HL-60 (cell line): ENCODE measurements at regions not wholly inside any gene's neighbourhood (a gene's known extent, or its start where the extent isn't known, plus 50 kb on each side); places are given as distances from the start of the nearest gene placed in this dataset.

Source experiments
- DNase-seq, 2 experiments: peaks; one replicate each; pipeline ENCODE4 v3.0.0-alpha.2; 2010 to 2020; ENCODE audit warnings: low read depth in 1 of 2, low spot score in 1 of 2
- H3K27ac ChIP-seq: fragments of 250-450 bp; sonication (Bioruptor Pico); replicated peaks from 2 replicates; pipeline ENCODE4 v1.5.1; 2020; ENCODE audit warnings: mild to moderate bottlenecking, moderate library complexity
- H3K27me3 ChIP-seq: fragments of 250-450 bp; sonication (Bioruptor Pico); 2 replicates; pipeline ENCODE4 v1.5.1; 2021; ENCODE audit warnings: mild to moderate bottlenecking, moderate library complexity; ENCODE audit not compliant: insufficient read depth, poor library complexity, severe bottlenecking
- H3K4me3 ChIP-seq: replicated peaks from 2 replicates; pipeline ENCODE4 v1.5.1; 2011; ENCODE audit warnings: mild to moderate bottlenecking, control low read depth, low read length; ENCODE audit not compliant: insufficient read depth
- CTCF ChIP-seq: IDR thresholded peaks from one replicate; pipeline ENCODE4 v1.5.1; 2011; ENCODE audit warnings: low read length, control low read depth, inconsistent platforms; ENCODE audit not compliant: insufficient read depth
- GABPA ChIP-seq: IDR thresholded peaks from 2 replicates; pipeline ENCODE4 v1.6.1; 2012; ENCODE audit warnings: low read depth
- POLR2AphosphoS5 ChIP-seq: IDR thresholded peaks from 2 replicates; pipeline ENCODE4 v1.6.1; 2012; ENCODE audit warnings: low read depth
- SPI1 ChIP-seq: IDR thresholded peaks from 2 replicates; pipeline ENCODE4 v1.6.1; 2012; ENCODE audit warnings: low read depth, mild to moderate bottlenecking, borderline replicate concordance
- TF ChIP-seq, protein P1 (sequence below): IDR thresholded peaks from 2 replicates; pipeline ENCODE4 v1.6.1; 2012; ENCODE audit warnings: low read depth; ENCODE audit not compliant: insufficient replicate concordance

DNA sequence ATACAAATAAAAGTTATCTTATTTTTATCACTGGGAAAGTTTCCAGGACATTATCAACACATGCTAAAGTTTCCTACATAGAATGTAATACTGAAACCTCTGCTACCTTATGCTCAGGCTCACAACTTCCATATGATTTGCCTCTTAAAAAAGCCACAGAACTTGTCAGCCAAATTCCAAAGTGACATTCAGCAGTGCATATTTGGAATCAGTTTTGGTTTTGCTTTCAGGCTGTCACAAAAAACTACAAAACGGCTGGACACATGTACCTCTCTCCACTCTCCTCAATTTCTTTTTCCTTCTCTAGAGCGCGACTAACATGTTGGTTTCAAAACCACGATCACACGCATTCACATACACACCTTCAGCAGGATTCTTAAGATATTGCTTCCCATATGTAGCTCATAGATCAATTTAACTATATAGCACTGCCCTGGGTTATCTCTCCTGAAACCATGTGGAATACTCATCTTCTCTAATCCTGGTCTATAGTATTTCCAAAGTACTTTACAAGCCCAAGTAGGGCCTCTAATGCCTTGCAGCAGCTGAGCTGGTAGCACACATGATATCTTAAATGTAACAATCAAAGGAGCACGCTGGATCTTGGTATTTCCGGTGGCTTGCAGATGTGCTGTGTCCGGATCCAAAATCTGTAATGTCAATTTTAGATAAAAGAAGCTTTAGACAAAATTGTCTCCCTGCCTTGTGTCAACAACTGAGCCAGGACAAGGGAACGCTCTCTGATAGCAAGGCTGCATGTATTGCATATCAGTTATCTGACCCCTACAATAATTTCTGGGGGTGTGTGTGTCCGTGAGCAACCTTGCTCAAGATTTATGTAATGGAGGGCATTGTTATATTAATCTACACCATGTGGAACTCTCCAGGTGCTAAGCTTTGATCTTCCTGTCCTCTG lies 203.2 kb downstream of the DMRT2 start:
- Histone ChIP-seq H3K4me3 (no peak overlapping the region), H3K27ac (no peak overlapping the region), H3K27me3 (no peaks in the 10 kb centered on the region)
- no peak for DNase-seq
- TF ChIP-seq, protein P1, sequence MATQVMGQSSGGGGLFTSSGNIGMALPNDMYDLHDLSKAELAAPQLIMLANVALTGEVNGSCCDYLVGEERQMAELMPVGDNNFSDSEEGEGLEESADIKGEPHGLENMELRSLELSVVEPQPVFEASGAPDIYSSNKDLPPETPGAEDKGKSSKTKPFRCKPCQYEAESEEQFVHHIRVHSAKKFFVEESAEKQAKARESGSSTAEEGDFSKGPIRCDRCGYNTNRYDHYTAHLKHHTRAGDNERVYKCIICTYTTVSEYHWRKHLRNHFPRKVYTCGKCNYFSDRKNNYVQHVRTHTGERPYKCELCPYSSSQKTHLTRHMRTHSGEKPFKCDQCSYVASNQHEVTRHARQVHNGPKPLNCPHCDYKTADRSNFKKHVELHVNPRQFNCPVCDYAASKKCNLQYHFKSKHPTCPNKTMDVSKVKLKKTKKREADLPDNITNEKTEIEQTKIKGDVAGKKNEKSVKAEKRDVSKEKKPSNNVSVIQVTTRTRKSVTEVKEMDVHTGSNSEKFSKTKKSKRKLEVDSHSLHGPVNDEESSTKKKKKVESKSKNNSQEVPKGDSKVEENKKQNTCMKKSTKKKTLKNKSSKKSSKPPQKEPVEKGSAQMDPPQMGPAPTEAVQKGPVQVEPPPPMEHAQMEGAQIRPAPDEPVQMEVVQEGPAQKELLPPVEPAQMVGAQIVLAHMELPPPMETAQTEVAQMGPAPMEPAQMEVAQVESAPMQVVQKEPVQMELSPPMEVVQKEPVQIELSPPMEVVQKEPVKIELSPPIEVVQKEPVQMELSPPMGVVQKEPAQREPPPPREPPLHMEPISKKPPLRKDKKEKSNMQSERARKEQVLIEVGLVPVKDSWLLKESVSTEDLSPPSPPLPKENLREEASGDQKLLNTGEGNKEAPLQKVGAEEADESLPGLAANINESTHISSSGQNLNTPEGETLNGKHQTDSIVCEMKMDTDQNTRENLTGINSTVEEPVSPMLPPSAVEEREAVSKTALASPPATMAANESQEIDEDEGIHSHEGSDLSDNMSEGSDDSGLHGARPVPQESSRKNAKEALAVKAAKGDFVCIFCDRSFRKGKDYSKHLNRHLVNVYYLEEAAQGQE = no peak
- no peak for TF ChIP-seq POLR2AphosphoS5
- no peak for TF ChIP-seq SPI1
- no peak for TF ChIP-seq GABPA

DNA sequence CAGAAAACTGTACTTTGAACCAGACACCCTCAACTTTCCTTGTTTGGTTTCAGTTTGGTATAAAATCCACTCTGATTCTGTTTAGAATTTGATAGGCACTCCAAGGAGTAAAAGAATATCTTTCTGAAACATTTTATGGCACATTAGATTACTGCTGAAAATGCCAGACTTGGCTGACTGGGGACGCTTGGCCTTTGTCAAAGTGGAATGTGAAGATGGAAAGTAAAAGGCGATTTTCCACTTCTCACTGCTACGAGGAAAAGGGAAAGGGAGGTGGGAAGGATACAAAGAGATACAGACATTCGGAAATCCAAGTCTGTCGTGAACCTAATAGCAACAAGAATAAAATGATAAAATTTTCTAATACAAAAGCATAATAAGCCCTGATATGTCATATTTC lies 203.9 kb downstream of the DMRT2 start:
- TF ChIP-seq, protein P1 = no peak
- TF ChIP-seq GABPA (no peak), POLR2AphosphoS5 (no peak)
- no peak overlapping the region for H3K27ac ChIP-seq
- H3K4me3 ChIP-seq = no peak overlapping the region
- no peak for DNase-seq
- H3K27me3 ChIP-seq = no peaks in the 10 kb centered on the region

GRCh38 chr9:1256178-1256577 lies 206.0 kb downstream of the DMRT2 start:
- no peak for TF ChIP-seq POLR2AphosphoS5
- no peak for TF ChIP-seq GABPA
- no peak for TF ChIP-seq SPI1
- TF ChIP-seq CTCF = no peak
- TF ChIP-seq, protein P1 = no peak
- H3K27me3 ChIP-seq = no peaks in the 10 kb centered on the region
- DNase-seq = no peak
- H3K4me3 ChIP-seq = no peak overlapping the region
- no peak overlapping the region for H3K27ac ChIP-seq

- DNase-seq = no peak
- Histone ChIP-seq H3K27ac (no peak overlapping the region), H3K4me3 (no peak overlapping the region), H3K27me3 (no peaks in the 10 kb centered on the region)
- TF ChIP-seq, protein P1 = no peak
- no peak for TF ChIP-seq GABPA
- TF ChIP-seq SPI1 = no peak
- TF ChIP-seq CTCF = no peak
- no peak for TF ChIP-seq POLR2AphosphoS5
Measured at GRCh38 chr9:1261266-1261665, 211.1 kb downstream of the DMRT2 start.
